ENCODE measurements at regions not wholly inside any gene's neighbourhood (a gene's known extent, or its start where the extent isn't known, plus 50 kb on each side); places are given as distances from the start of the nearest gene placed in this dataset.
"Not testable (repeated sequence)": the region's sequence is repeated elsewhere in the genome, so short reads cannot be mapped to it uniquely, and the experiment has no call there.

DNA sequence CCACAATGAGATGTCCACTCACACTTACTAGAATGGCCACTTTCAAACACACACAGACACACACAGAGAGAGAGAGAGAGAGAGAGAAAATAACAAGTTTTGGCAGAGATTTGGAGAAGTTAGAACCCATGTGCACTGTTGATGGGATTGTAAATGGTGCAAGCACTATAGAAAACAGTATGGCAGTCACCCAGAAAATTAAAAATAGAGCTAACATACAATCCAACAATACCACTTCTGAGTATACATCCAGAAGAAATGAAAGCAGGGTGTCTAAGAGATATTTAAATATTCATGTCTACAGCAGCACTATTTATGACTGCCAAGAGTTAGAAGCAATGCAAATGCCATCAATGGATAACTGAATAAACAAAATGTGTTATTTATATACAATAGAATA is 359.9 kb upstream of the COX7C start:
- Mint-ChIP-seq H3K4me3 (no peak overlapping the region), H3K27ac (no peak overlapping the region), H3K4me1 (no peaks in the 10 kb centered on the region), H3K9me3 (no peaks in the 10 kb centered on the region), H3K36me3 (ENCODE audit: insufficient read depth in 1 of 3, low read depth in 3 of 3) (no peaks in the 10 kb centered on the region; a peak in 1 of 7 replicates), H3K27me3 (ENCODE audit: low read depth) (no peaks in the 10 kb centered on the region)
- Histone ChIP-seq H4K5ac (ENCODE audit: insufficient read length, low read depth, low read length) (no peak overlapping the region), H3K4me2 (ENCODE audit: insufficient read depth, insufficient read length, low read length) (no peak overlapping the region), H2BK5ac (ENCODE audit: insufficient read length, low read length) (no peak overlapping the region), H3T11ph (ENCODE audit: low read length) (no peak overlapping the region), H3K27me3 (ENCODE audit: insufficient read depth, low read length) (no peaks in the 10 kb centered on the region), H3K9ac (ENCODE audit: extremely low read depth, insufficient read length, low read length) (no peak overlapping the region), H2BK12ac (ENCODE audit: insufficient read length, low read depth, low read length) (no peak overlapping the region), H3K79me1 (ENCODE audit: insufficient read depth, low read depth, low read length, poor library complexity, severe bottlenecking) (no peaks in the 10 kb centered on the region), H2AFZ (ENCODE audit: low read length) (no peak overlapping the region), H3K23ac (ENCODE audit: insufficient read length, low read depth, low read length) (no peak overlapping the region), H4K20me1 (ENCODE audit: control insufficient read depth, insufficient read depth, insufficient read length) (no peaks in the 10 kb centered on the region), H3K56ac (ENCODE audit: insufficient read length, low read depth, low read length) (no peak overlapping the region), H3K4ac (ENCODE audit: low read depth, low read length) (no peak overlapping the region), H4K91ac (ENCODE audit: insufficient read length, low read depth, low read length) (no peak overlapping the region), H3K4me1 (ENCODE audit: insufficient read depth, low read length) (no peaks in the 10 kb centered on the region), H2AK5ac (ENCODE audit: insufficient read length, low read length) (no peak overlapping the region), H3K14ac (ENCODE audit: insufficient read depth, low read length) (no peak overlapping the region), H4K8ac (replicated peaks; ENCODE audit: insufficient read length, low read depth, low read length) (no peak overlapping the region), H3K79me2 (ENCODE audit: insufficient read depth, low read length) (no peaks in the 10 kb centered on the region), H3K23me2 (ENCODE audit: insufficient read length, low read depth, low read length, poor library complexity, severe bottlenecking) (no peaks in the 10 kb centered on the region), H2BK20ac (ENCODE audit: low read depth, low read length, poor library complexity, severe bottlenecking) (no peak overlapping the region), H3K27ac (ENCODE audit: insufficient read length, low read depth, low read length) (no peak overlapping the region), H3K9me3 (ENCODE audit: control insufficient read depth, low read depth, low read length) (no peaks in the 10 kb centered on the region), H2BK15ac (ENCODE audit: low read depth, low read length) (no peak overlapping the region), H3K18ac (ENCODE audit: insufficient read length, low read depth, low read length) (no peak overlapping the region), H2BK120ac (ENCODE audit: low read depth, low read length, poor library complexity, severe bottlenecking) (no peak overlapping the region)
- DNase-seq: no peak
- no peak for TF ChIP-seq CTCF (conservative IDR thresholded peaks at IDR 0.05)

GRCh38 chr5:86284400-86285190 is 333.1 kb upstream of the COX7C start:
- H4K91ac ChIP-seq (ENCODE audit: insufficient read length, low read depth, low read length); H2BK20ac ChIP-seq (ENCODE audit: low read depth, low read length, poor library complexity, severe bottlenecking); DNase-seq; H2BK12ac ChIP-seq (ENCODE audit: insufficient read length, low read depth, low read length); H3K4me2 ChIP-seq (ENCODE audit: insufficient read depth, insufficient read length, low read length); H3K56ac ChIP-seq (ENCODE audit: insufficient read length, low read depth, low read length); H2BK15ac ChIP-seq (ENCODE audit: low read depth, low read length); H3K18ac ChIP-seq (ENCODE audit: insufficient read length, low read depth, low read length); H2BK5ac ChIP-seq (ENCODE audit: insufficient read length, low read length); H3K14ac ChIP-seq (ENCODE audit: insufficient read depth, low read length); H3K23ac ChIP-seq (ENCODE audit: insufficient read length, low read depth, low read length); H3K4me1 ChIP-seq (ENCODE audit: insufficient read depth, low read length); H3K79me1 ChIP-seq (ENCODE audit: insufficient read depth, low read depth, low read length, poor library complexity, severe bottlenecking); H4K5ac ChIP-seq (ENCODE audit: insufficient read length, low read depth, low read length); H3K4me1 Mint-ChIP-seq; H3K23me2 ChIP-seq (ENCODE audit: insufficient read length, low read depth, low read length, poor library complexity, severe bottlenecking); H3K79me2 ChIP-seq (ENCODE audit: insufficient read depth, low read length); H3K27me3 Mint-ChIP-seq (ENCODE audit: low read depth); H2AFZ ChIP-seq (ENCODE audit: low read length); H3K27ac ChIP-seq (ENCODE audit: insufficient read length, low read depth, low read length); H3K9me3 ChIP-seq (ENCODE audit: control insufficient read depth, low read depth, low read length); H3K9ac ChIP-seq (ENCODE audit: extremely low read depth, insufficient read length, low read length); H3K36me3 Mint-ChIP-seq (ENCODE audit: insufficient read depth in 1 of 3, low read depth in 3 of 3); H3K9me3 Mint-ChIP-seq; H3K4ac ChIP-seq (ENCODE audit: low read depth, low read length); H3K27me3 ChIP-seq (ENCODE audit: insufficient read depth, low read length); H4K20me1 ChIP-seq (ENCODE audit: control insufficient read depth, insufficient read depth, insufficient read length); H2AK5ac ChIP-seq (ENCODE audit: insufficient read length, low read length); H4K8ac ChIP-seq (replicated peaks; ENCODE audit: insufficient read length, low read depth, low read length); H3K4me3 Mint-ChIP-seq; H2BK120ac ChIP-seq (ENCODE audit: low read depth, low read length, poor library complexity, severe bottlenecking); H3T11ph ChIP-seq (ENCODE audit: low read length); H3K27ac Mint-ChIP-seq: not testable (repeated sequence)
- no CpG with 5 or more reads among the region's 3 CpGs for WGBS (ENCODE audit: extremely low coverage, insufficient read length, low lambda C conversion rate)

Measured in H9 (cell line).